ENCODE measurements at regions not wholly inside any gene's neighbourhood (a gene's known extent, or its start where the extent isn't known, plus 50 kb on each side); places are given as distances from the start of the nearest gene placed in this dataset.

DNA sequence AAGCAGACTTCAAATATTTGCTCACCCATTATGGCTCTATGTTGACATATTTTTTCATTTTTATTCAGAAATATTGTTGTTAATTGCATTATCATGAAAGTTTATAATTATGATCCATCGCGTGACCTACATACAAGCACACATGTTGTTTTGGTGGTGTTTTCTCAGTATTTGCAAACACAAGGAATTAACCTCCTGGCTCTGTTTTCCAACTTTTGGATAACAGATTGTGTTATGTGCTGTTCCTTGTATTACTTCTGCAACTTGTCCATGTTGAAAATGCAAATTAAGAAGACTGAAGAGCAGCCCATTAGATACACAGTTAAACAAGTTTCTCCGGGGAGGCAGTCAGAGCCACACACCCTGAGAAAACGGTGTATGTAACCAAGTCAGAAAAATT lies 201.2 kb downstream of the SEC23A start:
- H3K4me1 ChIP-seq (ENCODE audit: control insufficient read depth, insufficient read depth, low read length) = no peaks in the 10 kb centered on the region
- no peaks in the 10 kb centered on the region for H3K9me3 ChIP-seq (ENCODE audit: control insufficient read depth, insufficient read depth, low read depth, low read length)
- TF ChIP-seq, protein P1, sequence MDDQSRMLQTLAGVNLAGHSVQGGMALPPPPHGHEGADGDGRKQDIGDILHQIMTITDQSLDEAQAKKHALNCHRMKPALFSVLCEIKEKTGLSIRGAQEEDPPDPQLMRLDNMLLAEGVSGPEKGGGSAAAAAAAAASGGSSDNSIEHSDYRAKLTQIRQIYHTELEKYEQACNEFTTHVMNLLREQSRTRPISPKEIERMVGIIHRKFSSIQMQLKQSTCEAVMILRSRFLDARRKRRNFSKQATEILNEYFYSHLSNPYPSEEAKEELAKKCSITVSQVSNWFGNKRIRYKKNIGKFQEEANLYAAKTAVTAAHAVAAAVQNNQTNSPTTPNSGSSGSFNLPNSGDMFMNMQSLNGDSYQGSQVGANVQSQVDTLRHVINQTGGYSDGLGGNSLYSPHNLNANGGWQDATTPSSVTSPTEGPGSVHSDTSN (CRISPR knock-in tag; IDR thresholded peaks at IDR 0.05) = no peak
- TF ChIP-seq ZNF391 (tag by site-specific recombination; IDR thresholded peaks at IDR 0.05; ENCODE audit: borderline replicate concordance, low read depth) (no peak), ZNF157 (tag by site-specific recombination; IDR thresholded peaks at IDR 0.05) (no peak), ZNF394 (tag by site-specific recombination; IDR thresholded peaks at IDR 0.05; ENCODE audit: borderline replicate concordance) (no peak), MYNN (tag by site-specific recombination; IDR thresholded peaks at IDR 0.05; ENCODE audit: borderline replicate concordance) (no peak), ZBTB20 (tag by site-specific recombination; IDR thresholded peaks at IDR 0.05) (no peak), SP7 (tag by site-specific recombination; IDR thresholded peaks at IDR 0.05) (no peak)
- no peak overlapping the region for H3K4me3 ChIP-seq (ENCODE audit: low read depth, low read length)
- ChIA-PET POLR2A (no interaction called here), CTCF (no interaction called here)
- H3K36me3 ChIP-seq (ENCODE audit: control insufficient read depth in 2 of 2, insufficient read depth in 1 of 2, low read length in 2 of 2) = no peaks in the 10 kb centered on the region
- no peak overlapping the region for H3K27ac ChIP-seq (ENCODE audit: extremely low read depth, low read depth, low read length)

DNA sequence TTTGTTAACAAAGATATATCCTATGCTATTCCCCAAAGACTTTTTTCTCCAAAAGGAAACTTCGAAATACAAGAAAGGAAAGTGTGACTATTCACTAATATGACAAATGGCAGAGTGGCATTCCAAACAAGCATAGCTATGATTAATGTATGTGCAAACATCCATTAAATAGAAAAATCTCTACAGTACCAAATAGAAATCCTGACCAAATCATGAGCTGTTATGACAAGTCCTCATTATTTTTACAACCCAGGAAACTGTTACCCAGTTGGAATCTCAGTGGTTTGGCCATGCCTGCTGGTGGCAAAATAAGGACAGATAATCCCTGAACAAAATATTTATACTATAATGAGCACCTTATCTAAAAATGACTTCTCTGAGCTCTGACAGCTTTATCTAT lies 202.1 kb downstream of the SEC23A start:
- ChIA-PET POLR2A (no interaction called here), CTCF (interaction anchor here (0.6 to 0.9 kb wide), 2 partner anchors 33 to 134 kb away, joined by 3 to 7 read pairs; no protein-coding TSS in a partner anchor)
- no peak for TF ChIP-seq ZFHX2 (tag by site-specific recombination; conservative IDR thresholded peaks at IDR 0.05)
- no peak for TF ChIP-seq ZNF202 (tag by site-specific recombination; IDR thresholded peaks at IDR 0.05; ENCODE audit: borderline replicate concordance)
- TF ChIP-seq ZNF521 (tag by site-specific recombination; IDR thresholded peaks at IDR 0.05) = no peak
- no peak for TF ChIP-seq ZNF23 (tag by site-specific recombination; IDR thresholded peaks at IDR 0.05; ENCODE audit: borderline replicate concordance)
- TF ChIP-seq ZNF654 (tag by site-specific recombination; IDR thresholded peaks at IDR 0.05; ENCODE audit: low read depth) = no peak
- TF ChIP-seq, protein P2, sequence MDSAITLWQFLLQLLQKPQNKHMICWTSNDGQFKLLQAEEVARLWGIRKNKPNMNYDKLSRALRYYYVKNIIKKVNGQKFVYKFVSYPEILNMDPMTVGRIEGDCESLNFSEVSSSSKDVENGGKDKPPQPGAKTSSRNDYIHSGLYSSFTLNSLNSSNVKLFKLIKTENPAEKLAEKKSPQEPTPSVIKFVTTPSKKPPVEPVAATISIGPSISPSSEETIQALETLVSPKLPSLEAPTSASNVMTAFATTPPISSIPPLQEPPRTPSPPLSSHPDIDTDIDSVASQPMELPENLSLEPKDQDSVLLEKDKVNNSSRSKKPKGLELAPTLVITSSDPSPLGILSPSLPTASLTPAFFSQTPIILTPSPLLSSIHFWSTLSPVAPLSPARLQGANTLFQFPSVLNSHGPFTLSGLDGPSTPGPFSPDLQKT (IDR thresholded peaks at IDR 0.05; ENCODE audit: borderline replicate concordance, low read depth, low read length) = no peak
- TF ChIP-seq, protein P3, sequence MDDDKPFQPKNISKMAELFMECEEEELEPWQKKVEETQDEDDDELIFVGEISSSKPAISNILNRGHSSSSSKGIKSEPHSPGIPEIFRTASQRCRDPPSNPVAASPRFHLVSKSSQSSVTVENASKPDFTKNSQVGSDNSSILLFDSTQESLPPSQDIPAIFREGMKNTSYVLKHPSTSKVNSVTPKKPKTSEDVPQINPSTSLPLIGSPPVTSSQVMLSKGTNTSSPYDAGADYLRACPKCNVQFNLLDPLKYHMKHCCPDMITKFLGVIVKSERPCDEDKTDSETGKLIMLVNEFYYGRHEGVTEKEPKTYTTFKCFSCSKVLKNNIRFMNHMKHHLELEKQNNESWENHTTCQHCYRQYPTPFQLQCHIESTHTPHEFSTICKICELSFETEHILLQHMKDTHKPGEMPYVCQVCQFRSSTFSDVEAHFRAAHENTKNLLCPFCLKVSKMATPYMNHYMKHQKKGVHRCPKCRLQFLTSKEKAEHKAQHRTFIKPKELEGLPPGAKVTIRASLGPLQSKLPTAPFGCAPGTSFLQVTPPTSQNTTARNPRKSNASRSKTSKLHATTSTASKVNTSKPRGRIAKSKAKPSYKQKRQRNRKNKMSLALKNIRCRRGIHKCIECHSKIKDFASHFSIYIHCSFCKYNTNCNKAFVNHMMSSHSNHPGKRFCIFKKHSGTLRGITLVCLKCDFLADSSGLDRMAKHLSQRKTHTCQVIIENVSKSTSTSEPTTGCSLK (tag by site-specific recombination; IDR thresholded peaks at IDR 0.05) = no peak
- no peak for TF ChIP-seq ZNF24 (tag by site-specific recombination; IDR thresholded peaks at IDR 0.05)
- TF ChIP-seq ZNF274 (IDR thresholded peaks at IDR 0.05; ENCODE audit: low read length) = no peak
- TF ChIP-seq ZNF274 (tag by site-specific recombination; IDR thresholded peaks at IDR 0.05; ENCODE audit: borderline replicate concordance) = no peak
- no peak for TF ChIP-seq ZNF777 (tag by site-specific recombination; IDR thresholded peaks at IDR 0.05; ENCODE audit: borderline replicate concordance)
- TF ChIP-seq ZNF248 (tag by site-specific recombination; IDR thresholded peaks at IDR 0.05) = no peak
- TF ChIP-seq EGR2 (tag by site-specific recombination; IDR thresholded peaks at IDR 0.05; ENCODE audit: low read depth) = no peak
- no peak for TF ChIP-seq ZNF223 (tag by site-specific recombination; IDR thresholded peaks at IDR 0.05)
- TF ChIP-seq ZBTB21 (tag by site-specific recombination; IDR thresholded peaks at IDR 0.05) = no peak
- no peak for TF ChIP-seq ZNF76 (tag by site-specific recombination; IDR thresholded peaks at IDR 0.05; ENCODE audit: borderline replicate concordance, low read depth)
- TF ChIP-seq ZNF626 (tag by site-specific recombination; IDR thresholded peaks at IDR 0.05) = no peak
- Histone ChIP-seq H3K4me3 (ENCODE audit: low read depth, low read length) (no peak overlapping the region), H3K27ac (ENCODE audit: extremely low read depth, low read depth, low read length) (no peak overlapping the region), H3K9me3 (ENCODE audit: control insufficient read depth, insufficient read depth, low read depth, low read length) (no peaks in the 10 kb centered on the region), H3K36me3 (ENCODE audit: control insufficient read depth in 2 of 2, insufficient read depth in 1 of 2, low read length in 2 of 2) (no peaks in the 10 kb centered on the region), H3K4me1 (ENCODE audit: control insufficient read depth, insufficient read depth, low read length) (no peaks in the 10 kb centered on the region)

Data from HEK293 (cell line).